A549 (cell line): ENCODE measurements at regions not wholly inside any gene's neighbourhood (a gene's known extent, or its start where the extent isn't known, plus 50 kb on each side); places are given as distances from the start of the nearest gene placed in this dataset.

Experiments used
- ATAC-seq, 2 experiments: fragments of 200-7000 bp in 1 of 2; fragments of >200 bp in 1 of 2; cut with Nextera tagmentation in 1 of 2; cut with Tn5 transposase in 1 of 2; 3 replicates each; pipeline versions ENCODE4 v1.8.0 to v1.9.1; 2018 to 2020; ENCODE audit warnings: mild to moderate bottlenecking in 1 of 2, moderate library complexity in 1 of 2
- CTCF ChIA-PET: fragments of 300-600 bp; sonication (Branson Sonifier 250); formaldehyde crosslinking; extraction: SDS; loops from one replicate; lab custom pipeline; 2021; ENCODE audit warnings: antibody characterized with exemption, inconsistent platforms; lab: Yijun Ruan, JAX
- POLR2A ChIA-PET: fragments of 350-600 bp; formaldehyde crosslinking; extraction: SDS; loops from one replicate; lab custom pipeline; 2021; ENCODE audit warnings: antibody characterized with exemption, inconsistent platforms; lab: Yijun Ruan, JAX
- DNase-seq, 2 experiments: peaks; one replicate each; pipeline versions ENCODE4 v3.0.0 to v3.0.0-alpha.2; 2011 to 2016; ENCODE audit warnings: low read depth in 1 of 2, low spot score in 1 of 2
- FAIRE-seq: peaks from 2 replicates; lab custom pipeline; 2011; peaks lifted over from hg19 to GRCh38; lab: Jason Lieb, UNC
- H3K27ac ChIP-seq, 2 experiments: fragments of >200 bp; sonication (Bioruptor Twin); formaldehyde crosslinking; 3 replicates each; pipeline ENCODE4 v1.5.1; 2016 to 2017
- H3K4me1 ChIP-seq: fragments of >200 bp; sonication (Bioruptor Twin); formaldehyde crosslinking; 3 replicates; pipeline ENCODE4 v1.6.1; 2016
- H3K4me2 ChIP-seq: fragments of >200 bp; sonication (Bioruptor Twin); formaldehyde crosslinking; 3 replicates; pipeline ENCODE4 v1.6.1; 2016
- H3K4me3 ChIP-seq: fragments of >200 bp; sonication (Bioruptor Twin); formaldehyde crosslinking; 3 replicates; pipeline ENCODE4 v1.5.1; 2016
- H3K9me3 ChIP-seq: fragments of >200 bp; sonication (Bioruptor Twin); formaldehyde crosslinking; 3 replicates; pipeline ENCODE4 v1.6.1; 2016
- ATOH8 ChIP-seq: fragments of 250-450 bp; sonication (Bioruptor Pico); IDR thresholded peaks from 2 replicates; pipeline ENCODE4 v1.5.0; 2020; ENCODE audit warnings: low read depth, mild to moderate bottlenecking, moderate library complexity
- BHLHE40 ChIP-seq: IDR thresholded peaks from 2 replicates; pipeline ENCODE4 v1.6.1; 2012; ENCODE audit warnings: low read depth, low read length, inconsistent platforms
- CBX2 ChIP-seq: fragments of 200-600 bp; sonication (generic); IDR thresholded peaks from 2 replicates; pipeline ENCODE4 v1.6.1; 2016; ENCODE audit warnings: low read depth, mild to moderate bottlenecking, borderline replicate concordance
- ESRRA ChIP-seq: fragments of 150-350 bp; IDR thresholded peaks from 2 replicates; pipeline ENCODE4 v1.6.1; 2014; ENCODE audit warnings: mild to moderate bottlenecking, low read length, borderline replicate concordance
- FOSL2 ChIP-seq, 2 experiments: fragments of 450-650 bp in 1 of 2; fragments of >200 bp in 1 of 2; sonication (Bioruptor Twin) in 1 of 2; formaldehyde crosslinking; IDR thresholded peaks; 2 replicates each; pipeline versions ENCODE4 v1.5.0 to v1.6.1; 2016 to 2020; ENCODE audit warnings: mild to moderate bottlenecking in 1 of 2, moderate library complexity in 1 of 2
- HMGXB4 ChIP-seq: fragments of 250-450 bp; sonication (Bioruptor Pico); IDR thresholded peaks from 2 replicates; pipeline ENCODE4 v1.5.0; 2021; ENCODE audit warnings: mild to moderate bottlenecking, moderate library complexity, borderline replicate concordance
- HOXB5 ChIP-seq: fragments of 250-450 bp; sonication (Bioruptor Pico); IDR thresholded peaks from 2 replicates; pipeline ENCODE4 v1.5.0; 2020; ENCODE audit warnings: mild to moderate bottlenecking, moderate library complexity
- JUNB ChIP-seq: fragments of >200 bp; sonication (Bioruptor Twin); formaldehyde crosslinking; IDR thresholded peaks from 2 replicates; pipeline ENCODE4 v1.6.1; 2016
- KDM1A ChIP-seq: fragments of 200-600 bp; sonication (generic); IDR thresholded peaks from 2 replicates; pipeline ENCODE4 v1.6.1; 2016; ENCODE audit warnings: low read depth, mild to moderate bottlenecking
- KDM5A ChIP-seq: fragments of 200-600 bp; sonication (generic); IDR thresholded peaks from 2 replicates; pipeline ENCODE4 v1.6.1; 2016; ENCODE audit warnings: antibody characterized with exemption, mild to moderate bottlenecking
- MAFK ChIP-seq: fragments of 450-650 bp; IDR thresholded peaks from 2 replicates; pipeline ENCODE4 v1.6.1; 2014; ENCODE audit not compliant: partially characterized antibody
- MAZ ChIP-seq: fragments of 150-350 bp; IDR thresholded peaks from 2 replicates; pipeline ENCODE4 v1.6.1; 2014; ENCODE audit warnings: antibody characterized with exemption, low read depth, low read length, borderline replicate concordance
- NFE2L2 ChIP-seq: fragments of 150-350 bp; conservative IDR thresholded peaks from 2 replicates; pipeline ENCODE4 v1.6.1; 2014; ENCODE audit warnings: low read length
- POLR2AphosphoS2 ChIP-seq: conservative IDR thresholded peaks from 2 replicates; pipeline ENCODE4 v1.6.1; 2012; ENCODE audit warnings: low read length, improper control_type of control experiment, inconsistent platforms
- RAD21 ChIP-seq, 2 experiments: fragments of >200 bp in 1 of 2; sonication (Bioruptor Twin) in 1 of 2; formaldehyde crosslinking in 1 of 2; IDR thresholded peaks in 1 of 2; conservative IDR thresholded peaks in 1 of 2; 2 replicates in 1 of 2; 3 replicates in 1 of 2; pipeline ENCODE4 v1.6.1; 2012 to 2018; ENCODE audit warnings: inconsistent platforms in 1 of 2
- REST ChIP-seq: fragments of 200-600 bp; sonication (generic); IDR thresholded peaks from 2 replicates; pipeline ENCODE4 v1.6.1; 2016; ENCODE audit warnings: antibody characterized with exemption, mild to moderate bottlenecking, moderate library complexity
- SREBF2 ChIP-seq: fragments of 450-650 bp; IDR thresholded peaks from 2 replicates; pipeline ENCODE4 v1.6.1; 2014; ENCODE audit warnings: mild to moderate bottlenecking, moderate library complexity
- TP53 ChIP-seq: fragments of 250-450 bp; sonication (Bioruptor Pico); IDR thresholded peaks from 2 replicates; pipeline ENCODE4 v1.5.0; 2021; ENCODE audit warnings: mild to moderate bottlenecking, moderate library complexity
- ZSCAN20 ChIP-seq: fragments of 250-450 bp; sonication (Bioruptor Pico); IDR thresholded peaks from 2 replicates; pipeline ENCODE4 v1.8.0; 2022; ENCODE audit warnings: mild to moderate bottlenecking, moderate library complexity
- WGBS: methylation state at CpG from one replicate; pipeline ENCODE4 v1.1.6; 2017; ENCODE audit errors: missing lambda C conversion rate; 5-methylcytosine and 5-hydroxymethylcytosine counted together

GRCh38 chr5:106303911-106304310 is 1366.8 kb downstream of the EFNA5 start (continued):
- TF ChIP-seq RAD21 (conservative IDR thresholded peaks at IDR 0.05 in 1 of 2, IDR thresholded peaks at IDR 0.05 in 1 of 2) (no peak), SREBF2 (no peak)

GRCh38 chr5:106292654-106293053 is 1378.1 kb downstream of the EFNA5 start:
- FAIRE-seq (no peak), DNase-seq (no peak), ATAC-seq (no peak)
- CTCF ChIA-PET = no interaction called here
- TF ChIP-seq NFE2L2 (no peak), SREBF2 (no peak), BHLHE40 (no peak), ZSCAN20 (CRISPR knock-in tag) (no peak), KDM1A (no peak), MAZ (no peak)
- Histone ChIP-seq H3K4me2 (no peak overlapping the region), H3K9me3 (no peaks in the 10 kb centered on the region), H3K27ac (no peak overlapping the region), H3K4me3 (no peak overlapping the region), H3K4me1 (no peaks in the 10 kb centered on the region)
- WGBS = 3% methylated on average over 2 of the region's 2 CpGs
- POLR2A ChIA-PET = no interaction called here

- DNase-seq = no peak
- H3K4me1 ChIP-seq = no peaks in the 10 kb centered on the region
- no peak for TF ChIP-seq CBX2
- TF ChIP-seq KDM5A = no peak
- TF ChIP-seq TP53 = no peak
- TF ChIP-seq HMGXB4 = no peak
- no peak for TF ChIP-seq HOXB5 (CRISPR knock-in tag)
- no peak for TF ChIP-seq REST
- TF ChIP-seq POLR2AphosphoS2 = no peak
- no peak for TF ChIP-seq MAFK
- no peak for TF ChIP-seq JUNB
- TF ChIP-seq ATOH8 (CRISPR knock-in tag) = no peak
- TF ChIP-seq FOSL2 (IDR thresholded peaks at IDR 0.05) = no peak
- no peak for TF ChIP-seq FOSL2 (CRISPR knock-in tag; IDR thresholded peaks at IDR 0.05)
- TF ChIP-seq ESRRA = no peak
- ChIA-PET POLR2A (no interaction called here), CTCF (no interaction called here)
- ATAC-seq = no peak
- FAIRE-seq = no peak
- WGBS = 84% methylated on average over 1 of the region's 1 CpG
- H3K4me2 ChIP-seq = no peak overlapping the region
- no peaks in the 10 kb centered on the region for H3K9me3 ChIP-seq
- no peak overlapping the region for H3K27ac ChIP-seq
- no peak overlapping the region for H3K4me3 ChIP-seq
These were observed 1379.9 kb downstream of the EFNA5 start for GRCh38 chr5:106290841-106291240.
